Cardiac muscle cell (in vitro differentiated cells and primary cell): ENCODE measurements at regions not wholly inside any gene's neighbourhood (a gene's known extent, or its start where the extent isn't known, plus 50 kb on each side); places are given as distances from the start of the nearest gene placed in this dataset.

ENCODE experiments used
- DNase-seq, 2 donors: peaks; one replicate each; pipeline versions ENCODE4 v3.0.0 to v3.0.0-alpha.2; 2010 to 2017; ENCODE audit warnings: low read depth in 1 of 2, low spot score in 1 of 2
- H3K27ac ChIP-seq: fragments of 200-600 bp; sonication (generic); 2 replicates; pipeline ENCODE4 v1.5.1; 2016
- H3K27me3 ChIP-seq: fragments of 200-600 bp; sonication (generic); 2 replicates; pipeline ENCODE4 v1.6.0; 2016; ENCODE audit warnings: control low read depth
- H3K36me3 ChIP-seq: fragments of 200-600 bp; sonication (generic); 2 replicates; pipeline ENCODE4 v1.5.1; 2016; ENCODE audit warnings: control low read depth
- H3K4me1 ChIP-seq: fragments of 200-600 bp; sonication (generic); 2 replicates; pipeline ENCODE4 v1.8.1; 2017; ENCODE audit warnings: low read depth, mild to moderate bottlenecking, mixed run types
- H3K4me3 ChIP-seq: fragments of 200-600 bp; sonication (generic); 2 replicates; pipeline ENCODE4 v1.5.1; 2016; ENCODE audit warnings: mild to moderate bottlenecking
- H3K9me3 ChIP-seq: fragments of 200-600 bp; sonication (generic); 2 replicates; pipeline ENCODE4 v1.5.1; 2017; ENCODE audit warnings: low read depth, mild to moderate bottlenecking, control low read depth
- CTCF ChIP-seq: IDR thresholded peaks from 2 replicates; pipeline ENCODE4 v1.5.1; 2012; ENCODE audit warnings: low read depth, mild to moderate bottlenecking, low read length

- H3K9me3 ChIP-seq = no peaks in the 10 kb centered on the region
- no peak overlapping the region for H3K27ac ChIP-seq
- no peaks in the 10 kb centered on the region for H3K27me3 ChIP-seq
- TF ChIP-seq CTCF = no peak
- DNase-seq = no peak
- H3K4me1 ChIP-seq = no peaks in the 10 kb centered on the region
- no peaks in the 10 kb centered on the region for H3K36me3 ChIP-seq
- H3K4me3 ChIP-seq = no peak overlapping the region
Observed at GRCh38 chr16:73287859-73288405, 240.0 kb upstream of the ZFHX3 start.

- Histone ChIP-seq H3K27ac (no peak overlapping the region), H3K9me3 (no peaks in the 10 kb centered on the region), H3K36me3 (no peaks in the 10 kb centered on the region), H3K27me3 (no peaks in the 10 kb centered on the region), H3K4me1 (no peaks in the 10 kb centered on the region), H3K4me3 (no peak overlapping the region)
- TF ChIP-seq CTCF = no peak
- DNase-seq = no peak
Observed at GRCh38 chr16:73286346-73287267, 238.7 kb upstream of the ZFHX3 start.

- DNase-seq = no peak
- TF ChIP-seq CTCF = no peak
- Histone ChIP-seq H3K4me3 (no peak overlapping the region), H3K36me3 (no peaks in the 10 kb centered on the region), H3K27me3 (no peaks in the 10 kb centered on the region), H3K9me3 (no peaks in the 10 kb centered on the region), H3K27ac (no peak overlapping the region), H3K4me1 (no peaks in the 10 kb centered on the region)
Observed at GRCh38 chr16:73285436-73286201, 237.7 kb upstream of the ZFHX3 start.

DNA sequence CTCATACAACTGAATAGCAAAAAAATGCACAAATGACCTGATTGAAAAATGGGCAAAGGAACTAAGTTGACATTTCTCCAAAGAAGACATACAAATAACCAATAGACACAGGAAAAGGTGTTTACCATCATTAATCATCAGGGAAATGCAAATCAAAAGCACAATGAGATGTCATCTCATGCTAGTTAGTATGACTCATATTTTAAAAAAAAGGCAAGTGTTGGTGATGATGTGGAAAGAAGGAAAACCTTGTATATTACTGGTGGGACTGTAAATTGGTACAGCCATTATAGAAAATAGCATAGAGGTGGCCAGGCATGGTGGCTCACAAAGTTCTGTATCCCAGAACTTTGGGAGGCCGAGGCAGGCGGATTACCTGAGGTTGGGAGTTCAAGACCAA is 232.5 kb upstream of the ZFHX3 start:
- no peaks in the 10 kb centered on the region for H3K4me1 ChIP-seq
- no peaks in the 10 kb centered on the region for H3K9me3 ChIP-seq
- no peak overlapping the region for H3K4me3 ChIP-seq
- no peak for TF ChIP-seq CTCF
- no peak overlapping the region for H3K27ac ChIP-seq
- no peaks in the 10 kb centered on the region for H3K27me3 ChIP-seq
- no peak for DNase-seq
- no peaks in the 10 kb centered on the region for H3K36me3 ChIP-seq

DNA sequence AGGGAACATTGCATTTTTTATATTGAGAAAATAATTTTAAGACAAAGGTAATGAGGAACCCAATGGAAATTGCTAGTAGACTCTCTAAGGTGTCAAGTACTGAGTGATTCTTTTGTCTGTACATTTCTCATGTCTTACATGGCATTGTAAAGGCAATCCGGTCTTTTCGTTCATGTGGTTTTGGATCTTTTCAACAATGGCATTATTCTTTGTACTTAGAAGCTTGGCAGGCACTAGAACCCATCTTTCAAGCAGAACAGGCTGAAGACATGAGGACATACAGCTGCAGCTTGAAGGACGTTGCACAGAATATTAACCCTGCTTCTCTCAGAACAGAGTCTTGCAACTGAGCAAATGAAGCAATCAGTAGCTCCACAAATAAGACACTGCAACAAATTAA is 231.5 kb upstream of the ZFHX3 start:
- Histone ChIP-seq H3K27ac (no peak overlapping the region), H3K4me3 (no peak overlapping the region), H3K27me3 (no peaks in the 10 kb centered on the region), H3K9me3 (no peaks in the 10 kb centered on the region), H3K4me1 (no peaks in the 10 kb centered on the region), H3K36me3 (no peaks in the 10 kb centered on the region)
- no peak for DNase-seq
- no peak for TF ChIP-seq CTCF
